Neural cell (in vitro differentiated cells): ENCODE measurements at regions not wholly inside any gene's neighbourhood (a gene's known extent, or its start where the extent isn't known, plus 50 kb on each side); places are given as distances from the start of the nearest gene placed in this dataset.

Experiments used
- H2AFZ ChIP-seq: fragments of 200-600, 300-800 bp; sonication (generic), shearing (Covaris generic); 2 replicates; pipeline ENCODE4 v1.6.0; 2014; ENCODE audit warnings: low read depth, mild to moderate bottlenecking, antibody characterized with exemption, low read length, moderate library complexity
- H3F3A ChIP-seq: fragments of 200-600 bp; shearing (Covaris generic); 2 replicates; pipeline ENCODE4 v1.6.1; 2016; ENCODE audit warnings: mild to moderate bottlenecking, moderate library complexity, mixed read lengths, antibody characterized with exemption, low read length; ENCODE audit not compliant: insufficient read depth, poor library complexity, severe bottlenecking
- H3K27ac ChIP-seq: fragments of 200-600, 300-800 bp; sonication (generic), shearing (Covaris generic); 2 replicates; pipeline ENCODE4 v1.5.1; 2014; ENCODE audit warnings: mild to moderate bottlenecking, low read length, moderate library complexity
- H3K27me3 ChIP-seq: fragments of 300-800, 200-600 bp; sonication (generic), shearing (Covaris generic); 2 replicates; pipeline ENCODE4 v1.6.0; 2014; ENCODE audit warnings: mild to moderate bottlenecking, low read depth, low read length, moderate library complexity; ENCODE audit not compliant: insufficient read depth
- H3K36me3 ChIP-seq: fragments of 300-800, 200-600 bp; sonication (generic), shearing (Covaris generic); 2 replicates; pipeline ENCODE4 v1.5.1; 2014; ENCODE audit warnings: mild to moderate bottlenecking, antibody characterized with exemption, low read length, moderate library complexity; ENCODE audit not compliant: insufficient read depth
- H3K4me2 ChIP-seq: fragments of 300-800, 200-600 bp; sonication (generic), shearing (Covaris generic); 2 replicates; pipeline ENCODE4 v1.6.0; 2014; ENCODE audit warnings: mild to moderate bottlenecking, low read length
- H3K4me3 ChIP-seq: fragments of 300-800, 200-600 bp; sonication (generic), shearing (Covaris generic); 2 replicates; pipeline ENCODE4 v1.5.1; 2014; ENCODE audit warnings: mild to moderate bottlenecking, low read length, moderate library complexity
- H3K79me2 ChIP-seq: fragments of 200-600 bp; shearing (Covaris generic); replicated peaks from 2 replicates; pipeline ENCODE4 v1.6.0; 2014; ENCODE audit warnings: mild to moderate bottlenecking, low read length, moderate library complexity; ENCODE audit not compliant: insufficient read depth
- H3K9ac ChIP-seq: fragments of 300-800, 200-600 bp; sonication (generic), shearing (Covaris generic); 2 replicates; pipeline ENCODE4 v1.6.1; 2016; ENCODE audit warnings: mild to moderate bottlenecking, low read length, mixed read lengths
- H3K9me2 ChIP-seq: fragments of 200-600 bp; shearing (Covaris generic); 2 replicates; pipeline ENCODE4 v1.6.1; 2016; ENCODE audit warnings: mild to moderate bottlenecking, low read length, mixed read lengths; ENCODE audit not compliant: insufficient read depth
- H3K9me3 ChIP-seq: fragments of 200-600, 300-800 bp; sonication (generic), shearing (Covaris generic); 2 replicates; pipeline ENCODE4 v1.6.1; 2016; ENCODE audit warnings: mild to moderate bottlenecking, mixed run types, low read length, moderate library complexity, mixed read lengths
- H4K20me1 ChIP-seq: fragments of 200-600 bp; shearing (Covaris generic); 2 replicates; pipeline ENCODE4 v1.6.1; 2016; ENCODE audit warnings: mild to moderate bottlenecking, mixed run types; ENCODE audit not compliant: insufficient read depth
- CTCF ChIP-seq: fragments of 450-650 bp; IDR thresholded peaks from 2 replicates; pipeline ENCODE4 v1.5.1; 2014; ENCODE audit warnings: antibody characterized with exemption, mild to moderate bottlenecking, moderate library complexity; ENCODE audit not compliant: poor library complexity, severe bottlenecking
- EP300 ChIP-seq: fragments of 450-650 bp; conservative IDR thresholded peaks from 2 replicates; pipeline ENCODE4 v1.6.1; 2014; ENCODE audit warnings: antibody characterized with exemption, mild to moderate bottlenecking, moderate library complexity; ENCODE audit not compliant: poor library complexity, severe bottlenecking
- EZH2 ChIP-seq: fragments of 200-600, 300-800 bp; shearing (Covaris generic), sonication (generic); IDR thresholded peaks from 2 replicates; pipeline ENCODE4 v1.6.1; 2014; ENCODE audit warnings: antibody characterized with exemption, low read length, borderline replicate concordance, mild to moderate bottlenecking; ENCODE audit not compliant: insufficient read depth, poor library complexity, severe bottlenecking
- MXI1 ChIP-seq: fragments of 450-650 bp; conservative IDR thresholded peaks from 2 replicates; pipeline ENCODE4 v1.6.1; 2014; ENCODE audit warnings: antibody characterized with exemption, mild to moderate bottlenecking; ENCODE audit not compliant: poor library complexity, severe bottlenecking
- POLR2AphosphoS5 ChIP-seq: IDR thresholded peaks from 2 replicates; pipeline ENCODE4 v1.6.1; 2012
- RAD21 ChIP-seq: fragments of 450-650 bp; conservative IDR thresholded peaks from 2 replicates; pipeline ENCODE4 v1.6.1; 2014; ENCODE audit warnings: antibody characterized with exemption, mild to moderate bottlenecking, moderate library complexity
- REST ChIP-seq: IDR thresholded peaks from 2 replicates; pipeline ENCODE4 v1.6.1; 2012; ENCODE audit warnings: borderline replicate concordance
- SMC3 ChIP-seq: fragments of 450-650 bp; conservative IDR thresholded peaks from 2 replicates; pipeline ENCODE4 v1.6.1; 2014; ENCODE audit warnings: antibody characterized with exemption, mild to moderate bottlenecking, moderate library complexity; ENCODE audit not compliant: poor library complexity
- TAF1 ChIP-seq: IDR thresholded peaks from 2 replicates; pipeline ENCODE4 v1.6.1; 2012; ENCODE audit warnings: low read depth

DNA sequence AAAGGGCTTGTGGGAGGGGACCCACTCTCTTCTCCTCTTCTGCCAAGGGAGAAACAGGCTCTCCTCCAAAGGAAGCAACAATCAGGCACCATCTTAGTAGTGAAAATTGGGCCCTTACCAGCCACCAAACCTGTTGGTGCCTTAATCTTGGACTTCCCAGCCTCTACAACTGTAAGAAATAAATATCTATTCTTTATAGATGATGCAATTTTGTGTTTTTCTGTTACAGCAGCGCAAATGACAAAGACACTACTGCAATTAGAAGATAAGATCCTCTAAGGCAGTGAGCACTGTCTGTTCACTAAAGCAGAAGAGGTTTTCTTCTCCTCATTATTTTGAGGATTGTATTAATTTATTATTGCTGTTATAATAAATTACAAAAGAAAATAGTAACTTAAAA, 691.4 kb upstream of the CCDC179 start:
- Histone ChIP-seq H3K9me3 (no peaks in the 10 kb centered on the region), H3K4me3 (no peak overlapping the region), H3K27ac (no peak overlapping the region), H3K9me2 (no peaks in the 10 kb centered on the region), H2AFZ (no peak overlapping the region), H3K4me2 (no peak overlapping the region), H3K79me2 (no peaks in the 10 kb centered on the region), H3F3A (no peaks in the 10 kb centered on the region), H4K20me1 (no peaks in the 10 kb centered on the region), H3K27me3 (no peaks in the 10 kb centered on the region), H3K36me3 (no peaks in the 10 kb centered on the region), H3K9ac (no peak overlapping the region)
- TF ChIP-seq MXI1 (no peak), CTCF (no peak), REST (no peak), SMC3 (no peak), TAF1 (no peak), EZH2 (no peak), POLR2AphosphoS5 (no peak), RAD21 (no peak), EP300 (no peak)

DNA sequence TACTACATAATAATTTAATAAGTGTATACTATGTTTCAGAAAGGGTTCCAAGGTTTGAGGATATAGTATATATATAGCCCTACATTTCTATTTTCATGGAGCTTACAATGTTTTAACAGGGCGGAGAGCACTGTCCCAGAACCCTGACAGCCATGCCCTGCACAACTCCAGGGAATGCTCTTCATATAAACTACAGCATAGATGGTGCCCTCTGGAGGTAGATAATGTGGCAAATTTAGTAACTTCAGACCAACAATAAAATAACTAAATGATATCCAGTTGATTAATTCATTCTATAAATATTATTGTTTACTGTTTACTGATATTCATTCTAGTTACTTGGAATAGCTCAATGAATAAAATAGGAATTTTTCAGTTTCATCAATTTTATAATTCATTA, 693.7 kb upstream of the CCDC179 start:
- H3F3A ChIP-seq: no peaks in the 10 kb centered on the region
- H3K9ac ChIP-seq: no peak overlapping the region
- TF ChIP-seq REST (no peak), MXI1 (no peak), RAD21 (no peak), SMC3 (no peak), EP300 (no peak), CTCF (no peak), POLR2AphosphoS5 (no peak), TAF1 (no peak), EZH2 (no peak)
- no peak overlapping the region for H3K4me3 ChIP-seq
- no peak overlapping the region for H3K27ac ChIP-seq
- no peaks in the 10 kb centered on the region for H4K20me1 ChIP-seq
- H3K9me3 ChIP-seq: no peaks in the 10 kb centered on the region
- no peaks in the 10 kb centered on the region for H3K36me3 ChIP-seq
- no peaks in the 10 kb centered on the region for H3K27me3 ChIP-seq
- no peak overlapping the region for H3K4me2 ChIP-seq
- H3K9me2 ChIP-seq: no peaks in the 10 kb centered on the region
- no peaks in the 10 kb centered on the region for H3K79me2 ChIP-seq
- no peak overlapping the region for H2AFZ ChIP-seq
